NOMO-1 treated with dmso at 0.1 percent for 144 hours (cell line): ENCODE measurements at regions not wholly inside any gene's neighbourhood (a gene's known extent, or its start where the extent isn't known, plus 50 kb on each side); places are given as distances from the start of the nearest gene placed in this dataset.
"Not testable (repeated sequence)": the region's sequence is repeated elsewhere in the genome, so short reads cannot be mapped to it uniquely, and the experiment has no call there.

Source experiments
- DNase-seq: peaks from one replicate; lab custom pipeline; 2025; ENCODE audit not compliant: unreplicated experiment; lab: John Stamatoyannopoulos, UW

GRCh38 chr13:18675268-18675667 is 506.4 kb downstream of the TUBA3C start:
- DNase-seq = not testable (repeated sequence)

- not testable (repeated sequence) for DNase-seq
Measured at GRCh38 chr13:18673794-18674193, 507.8 kb downstream of the TUBA3C start.

- DNase-seq = not testable (repeated sequence)
Measured at GRCh38 chr13:18666585-18666984, 515.0 kb downstream of the TUBA3C start.

GRCh38 chr13:18665716-18666115 is 515.9 kb downstream of the TUBA3C start:
- DNase-seq = not testable (repeated sequence)

- DNase-seq = not testable (repeated sequence)
Measured at GRCh38 chr13:18665124-18665523, 516.5 kb downstream of the TUBA3C start.

- DNase-seq = not testable (repeated sequence)
Measured at GRCh38 chr13:18663222-18663621, 518.4 kb downstream of the TUBA3C start.

GRCh38 chr13:18643644-18644172 is 537.9 kb downstream of the TUBA3C start:
- not testable (repeated sequence) for DNase-seq

GRCh38 chr13:18628928-18629327 is 552.7 kb downstream of the TUBA3C start:
- not testable (repeated sequence) for DNase-seq

- no peak for DNase-seq
Measured at GRCh38 chr13:18628428-18628827, 553.2 kb downstream of the TUBA3C start.

GRCh38 chr13:18624061-18624460 is 557.6 kb downstream of the TUBA3C start:
- DNase-seq = not testable (repeated sequence)

- not testable (repeated sequence) for DNase-seq
Measured at GRCh38 chr13:18618442-18618841, 563.2 kb downstream of the TUBA3C start.

GRCh38 chr13:18610476-18610875 is 571.1 kb downstream of the TUBA3C start:
- DNase-seq = not testable (repeated sequence)

- not testable (repeated sequence) for DNase-seq
Measured at GRCh38 chr13:18609371-18609770, 572.3 kb downstream of the TUBA3C start.

GRCh38 chr13:18608851-18609250 is 572.8 kb downstream of the TUBA3C start:
- not testable (repeated sequence) for DNase-seq

- DNase-seq = not testable (repeated sequence)
Measured at GRCh38 chr13:18600366-18600765, 581.3 kb downstream of the TUBA3C start.

- peak; percentile 4 for DNase-seq
Measured at GRCh38 chr13:18599791-18600211, 581.8 kb downstream of the TUBA3C start.

- not testable (repeated sequence) for DNase-seq
Measured at GRCh38 chr13:18598543-18598942, 583.1 kb downstream of the TUBA3C start.

- DNase-seq = not testable (repeated sequence)
Measured at GRCh38 chr13:18597940-18598339, 583.7 kb downstream of the TUBA3C start.

GRCh38 chr13:18577103-18577502 is 604.5 kb downstream of the TUBA3C start:
- not testable (repeated sequence) for DNase-seq

GRCh38 chr13:18567890-18568289 is 613.7 kb downstream of the TUBA3C start:
- not testable (repeated sequence) for DNase-seq
